ENCODE measurements at regions not wholly inside any gene's neighbourhood (a gene's known extent, or its start where the extent isn't known, plus 50 kb on each side); places are given as distances from the start of the nearest gene placed in this dataset.
"Not testable (repeated sequence)": the region's sequence is repeated elsewhere in the genome, so short reads cannot be mapped to it uniquely, and the experiment has no call there.

DNA sequence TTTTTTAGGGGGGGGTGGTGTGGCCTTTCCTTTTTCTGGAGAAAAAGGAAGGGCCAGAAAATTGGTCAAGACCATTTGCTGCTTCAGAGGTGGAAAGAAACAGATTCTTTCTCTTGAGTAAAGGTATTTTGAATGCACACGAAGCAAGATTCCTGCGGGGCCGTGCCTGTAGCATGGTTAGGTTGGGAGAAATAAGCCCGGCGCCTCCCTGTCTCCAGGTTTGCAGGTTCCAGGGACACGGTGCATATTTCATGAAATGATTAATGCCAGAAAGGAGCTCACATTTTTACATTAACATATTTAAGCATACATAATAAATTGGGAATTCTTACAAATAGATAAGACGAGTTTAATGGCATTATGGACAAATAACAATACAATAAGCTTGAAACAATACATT is 409.5 kb upstream of the IRX1 start:
- DNase-seq: no peak

DNA sequence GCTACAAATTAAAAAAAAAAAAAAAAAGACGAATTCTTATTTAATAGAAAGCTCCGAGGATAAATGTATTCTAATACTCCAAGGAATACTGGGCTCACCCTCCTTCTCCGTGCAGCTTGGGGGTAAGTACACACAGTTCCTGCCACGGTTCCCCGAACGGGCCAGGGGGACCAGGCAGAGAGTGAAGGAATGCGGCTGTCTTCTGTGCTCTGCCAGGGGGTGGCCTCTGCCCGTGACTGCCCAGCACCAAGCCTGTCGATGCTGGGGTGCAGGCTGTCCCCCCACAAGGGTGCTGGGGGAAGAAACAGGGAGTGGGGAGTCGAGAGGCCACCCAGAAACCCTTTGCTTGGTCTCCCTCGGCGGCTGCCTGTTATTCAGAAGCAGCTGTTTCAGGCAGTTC is 410.1 kb upstream of the IRX1 start:
- no peak for DNase-seq

DNA sequence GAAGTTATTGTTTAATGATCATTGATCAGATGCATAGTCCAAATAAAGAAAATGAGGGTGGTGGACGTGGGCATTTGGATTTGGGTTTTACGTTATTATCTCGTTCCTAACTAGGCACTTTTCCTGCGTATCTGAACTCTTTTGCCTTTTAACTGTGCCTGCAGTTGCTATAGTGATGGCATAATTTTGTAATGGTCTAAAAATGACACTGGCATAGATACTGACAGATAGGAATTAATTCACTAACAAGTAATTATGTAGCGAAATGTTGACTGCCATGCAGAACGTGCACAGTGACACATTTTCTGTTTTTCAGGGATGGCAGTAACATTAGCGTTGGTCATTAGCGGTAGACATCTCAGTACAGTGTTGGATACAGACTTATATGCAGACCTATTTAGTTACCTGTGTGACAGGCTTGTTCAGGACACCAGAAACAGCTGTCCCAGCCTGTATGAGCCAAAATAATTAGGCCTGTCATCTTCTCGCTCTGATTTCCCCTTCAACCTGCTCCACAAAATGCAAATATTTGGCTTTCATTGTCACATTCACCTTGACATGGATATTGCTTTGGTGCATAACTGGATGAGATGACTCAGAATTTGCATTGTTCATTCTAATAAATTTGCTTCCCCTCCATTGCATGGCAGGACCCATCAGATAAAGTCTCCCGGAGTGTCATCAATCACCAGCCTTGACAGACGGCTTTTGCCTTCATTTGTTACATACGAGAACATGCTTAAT is 413.3 kb upstream of the IRX1 start:
- DNase-seq: no peak

DNA sequence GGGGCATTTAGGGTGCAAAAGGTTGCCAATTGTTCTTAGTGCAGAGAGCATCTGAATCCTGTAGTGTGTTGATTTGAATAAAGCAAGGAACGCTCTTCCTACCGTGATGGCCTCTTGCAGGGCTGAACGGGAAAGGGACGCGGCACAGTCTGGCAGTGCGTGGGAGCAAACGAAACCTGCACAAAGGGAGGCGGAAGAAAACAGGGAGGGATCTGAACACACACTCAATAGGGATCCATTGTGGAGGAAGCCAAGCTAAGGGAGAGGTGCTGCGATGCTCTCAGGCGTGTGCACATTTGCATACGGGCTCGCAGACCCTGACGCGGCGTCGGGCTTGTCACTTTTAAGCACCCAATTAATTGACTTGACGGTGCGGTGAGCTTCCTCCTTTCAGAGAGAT is 414.0 kb upstream of the IRX1 start:
- DNase-seq: no peak

DNA sequence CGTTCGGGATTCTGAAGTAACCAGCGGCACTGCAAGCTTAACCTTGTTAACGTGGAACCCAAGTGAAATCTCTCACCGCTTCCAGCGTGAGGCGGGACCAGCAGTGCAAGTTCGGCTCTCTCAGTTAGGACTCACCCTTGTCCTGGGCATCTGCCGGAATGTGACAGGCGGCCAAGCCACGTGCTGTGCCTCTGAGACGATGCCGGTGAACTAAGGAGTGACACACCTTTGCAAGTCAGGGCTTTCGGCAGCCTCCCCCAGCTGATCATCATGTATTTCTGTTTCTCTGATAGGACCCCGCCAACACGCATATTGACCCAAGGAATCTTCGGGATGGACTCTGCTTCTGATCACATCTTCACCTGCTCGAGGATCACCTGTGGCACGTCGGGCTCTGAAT is 415.0 kb upstream of the IRX1 start:
- DNase-seq: no peak

DNA sequence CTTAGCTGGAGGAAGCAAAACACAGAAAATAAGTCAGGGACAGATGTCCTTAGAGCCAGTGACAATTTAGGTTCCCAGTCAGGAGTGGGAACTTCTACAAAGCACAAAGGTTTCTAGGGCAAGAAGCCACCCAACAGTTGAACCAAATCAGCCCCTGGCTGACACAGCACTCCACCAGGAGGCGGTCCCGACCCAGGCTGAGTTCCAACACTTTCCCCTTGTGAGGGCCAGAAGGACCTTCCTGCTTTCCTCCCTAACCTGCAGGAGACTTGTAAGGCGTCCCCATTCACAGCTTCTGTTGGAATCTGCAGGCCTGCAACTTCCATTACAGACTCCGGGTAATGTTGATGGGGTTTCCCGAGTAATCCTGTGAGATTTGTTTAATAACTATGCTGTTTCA is 416.4 kb upstream of the IRX1 start:
- no peak for DNase-seq

DNA sequence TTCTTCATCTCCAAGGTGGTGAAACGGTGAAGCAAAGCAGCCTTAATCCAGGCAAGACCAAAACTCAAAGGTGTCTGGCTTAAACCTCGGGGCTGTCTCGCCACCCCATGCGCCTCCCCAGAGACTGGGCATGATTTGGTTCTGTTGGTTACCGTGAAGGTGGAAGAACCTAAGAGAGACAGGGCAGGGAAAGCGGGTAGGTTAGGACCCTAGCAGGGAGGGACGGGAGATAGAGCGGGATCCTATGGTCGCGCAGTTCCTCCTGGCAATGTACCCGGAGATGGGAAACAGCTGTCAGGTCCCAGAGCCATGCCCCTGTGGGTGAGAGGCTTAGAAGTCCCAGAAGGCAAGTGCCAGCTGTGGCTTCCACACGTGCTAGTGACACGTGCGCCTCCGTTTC is 418.3 kb upstream of the IRX1 start:
- no peak for DNase-seq

DNA sequence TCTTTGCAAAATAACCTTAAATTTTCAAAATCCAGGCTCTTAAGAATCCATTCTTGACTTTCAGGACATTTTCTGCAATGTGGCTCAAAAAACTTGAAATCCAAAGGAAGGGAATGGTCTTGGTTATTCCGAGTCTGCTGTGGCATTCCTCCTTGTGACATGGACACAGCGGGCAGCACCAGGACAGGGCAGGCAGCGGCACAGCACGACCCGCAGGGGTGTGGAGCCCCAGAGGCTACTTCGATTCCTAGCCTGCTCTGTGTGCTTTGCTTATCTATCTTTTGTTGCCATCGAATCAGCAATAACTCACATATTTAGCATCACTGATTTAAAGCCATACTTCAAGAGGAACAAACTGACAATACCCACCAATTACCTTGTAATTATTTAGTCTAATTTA is 420.2 kb upstream of the IRX1 start:
- no peak for DNase-seq

DNA sequence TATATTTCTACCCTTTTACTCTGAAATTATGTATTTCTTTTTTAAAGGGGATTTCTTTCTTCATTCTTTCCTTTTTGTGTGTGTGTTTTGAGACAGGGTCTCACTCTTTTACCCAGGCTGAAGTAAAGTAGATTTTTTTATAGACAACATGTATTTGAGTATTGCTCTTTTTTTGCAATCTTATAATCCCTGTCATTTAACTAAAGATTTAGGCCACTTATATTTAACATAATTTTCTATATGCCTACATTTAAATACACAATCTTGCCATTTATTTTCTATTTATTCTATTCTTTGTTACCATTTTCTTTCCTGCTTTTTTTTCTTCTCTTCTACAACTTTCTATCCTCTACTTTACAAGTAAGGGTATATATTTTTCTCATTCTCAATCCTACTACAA is 416.0 kb upstream of the IRX2 start:
- DNase-seq: no peak

DNA sequence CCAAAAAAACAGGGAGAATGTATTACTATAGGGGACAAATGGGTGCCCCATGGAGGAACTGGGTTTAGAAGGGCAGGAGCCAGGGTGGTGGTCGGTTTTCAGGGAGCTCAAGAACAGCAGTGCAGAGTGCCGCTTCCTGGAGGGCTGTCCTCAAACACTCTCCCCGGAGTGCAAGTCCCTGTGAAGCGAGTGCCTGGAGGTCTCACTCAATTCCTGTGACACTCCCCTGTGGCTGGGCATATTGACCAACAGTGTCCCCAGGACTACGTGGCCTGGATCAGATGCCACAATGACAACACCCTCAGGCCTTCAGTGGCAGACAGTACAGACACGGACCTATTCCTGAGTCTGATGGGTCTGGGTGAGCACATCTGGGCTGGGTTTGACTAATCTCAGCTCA is 412.1 kb upstream of the IRX2 start:
- no peak for DNase-seq

DNA sequence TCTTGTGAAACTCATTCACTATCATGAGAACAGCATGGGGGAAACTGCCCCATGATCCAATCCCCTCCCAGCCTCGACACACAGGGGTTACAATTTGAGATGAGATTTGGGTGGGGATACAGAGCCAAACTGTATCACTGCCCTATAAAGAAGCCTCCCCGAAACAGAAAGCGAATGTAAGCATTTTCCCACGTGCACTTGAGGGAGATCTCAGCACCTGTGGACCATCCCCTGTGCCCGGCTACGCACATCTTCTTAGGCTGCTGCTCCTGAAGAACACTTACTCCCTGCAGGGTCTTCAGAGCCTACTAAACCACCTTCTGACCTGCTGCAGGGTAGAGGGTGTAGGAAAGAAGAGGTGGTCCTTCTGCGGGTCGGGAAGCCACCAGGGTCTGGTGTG is 410.2 kb upstream of the IRX2 start:
- DNase-seq: no peak

DNA sequence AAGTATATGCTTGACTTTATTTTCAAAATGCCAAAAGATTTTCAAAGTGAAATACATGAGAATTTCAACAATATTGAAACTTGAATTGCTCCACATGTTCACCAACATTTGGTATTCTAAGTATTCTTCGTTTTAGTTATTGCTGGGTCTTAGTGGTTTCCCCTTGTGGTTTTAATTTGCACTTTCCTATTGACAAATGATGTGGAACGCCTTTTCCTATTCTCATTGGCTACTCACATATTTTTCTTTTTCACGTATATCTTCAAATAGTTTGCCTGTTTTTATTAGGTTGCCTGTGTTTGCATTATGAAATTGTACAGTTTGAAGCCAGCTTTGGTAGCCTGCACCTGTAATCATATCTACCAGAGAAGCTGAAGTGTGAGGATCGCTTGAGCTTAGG is 405.7 kb upstream of the IRX2 start:
- DNase-seq: no peak

DNA sequence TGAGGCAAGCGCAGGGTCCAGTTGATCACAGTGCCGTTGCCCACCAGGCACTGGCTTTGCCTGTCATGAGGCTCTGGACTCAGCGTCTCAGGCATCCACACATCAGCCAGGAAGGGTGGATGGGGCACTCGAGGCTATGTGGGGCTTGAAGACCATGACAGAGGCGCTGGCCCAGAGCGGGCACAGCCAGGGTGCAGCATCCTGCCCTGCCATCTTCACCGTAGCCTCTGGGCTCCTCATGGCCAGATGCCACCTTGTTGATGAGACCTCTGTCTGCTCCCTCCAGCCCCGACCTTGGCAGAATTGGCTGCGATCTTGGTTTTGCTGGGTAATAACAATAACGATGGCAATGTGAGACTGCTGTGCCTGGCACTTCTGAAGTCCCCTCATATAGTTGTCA is 404.2 kb upstream of the IRX2 start:
- no peak for DNase-seq

DNA sequence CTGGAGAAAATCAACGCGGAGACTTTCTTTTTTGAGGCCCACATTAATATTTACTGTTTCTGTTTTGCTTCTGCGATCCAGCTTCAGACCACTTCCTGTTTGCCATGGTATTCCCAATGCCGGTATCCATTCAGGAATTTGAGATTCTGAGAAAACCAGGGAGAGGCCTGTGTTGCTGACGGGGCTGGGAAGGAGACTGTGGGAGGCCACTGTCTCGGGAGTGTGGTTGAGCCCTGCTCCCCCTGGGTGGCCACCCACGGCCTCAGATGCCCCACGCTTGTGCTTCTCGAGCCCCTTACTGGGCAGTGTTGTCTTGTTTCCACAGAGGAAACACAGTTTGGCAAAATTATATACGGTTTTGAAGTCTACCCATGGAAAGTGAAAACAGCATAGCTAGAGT is 403.6 kb upstream of the IRX2 start:
- DNase-seq: no peak

DNA sequence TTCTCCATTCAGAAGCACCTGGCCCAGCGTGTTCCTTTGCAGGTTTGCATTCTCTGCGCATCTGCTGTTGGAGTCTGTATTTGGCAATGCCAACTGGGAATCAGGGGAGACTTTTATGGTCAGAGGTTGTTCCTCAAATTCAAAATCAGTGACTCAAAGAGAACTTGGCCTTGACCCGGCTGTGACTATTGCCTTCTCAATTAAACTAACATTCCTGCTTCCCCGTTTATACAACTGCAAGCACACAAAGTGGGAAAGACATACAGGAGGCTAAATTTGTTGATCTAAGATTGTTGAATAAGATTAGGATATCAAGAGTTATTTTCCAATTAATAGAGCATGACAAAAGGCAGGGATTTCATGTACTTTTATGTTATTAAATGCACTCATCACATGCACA is 402.4 kb upstream of the IRX2 start:
- DNase-seq: no peak

DNA sequence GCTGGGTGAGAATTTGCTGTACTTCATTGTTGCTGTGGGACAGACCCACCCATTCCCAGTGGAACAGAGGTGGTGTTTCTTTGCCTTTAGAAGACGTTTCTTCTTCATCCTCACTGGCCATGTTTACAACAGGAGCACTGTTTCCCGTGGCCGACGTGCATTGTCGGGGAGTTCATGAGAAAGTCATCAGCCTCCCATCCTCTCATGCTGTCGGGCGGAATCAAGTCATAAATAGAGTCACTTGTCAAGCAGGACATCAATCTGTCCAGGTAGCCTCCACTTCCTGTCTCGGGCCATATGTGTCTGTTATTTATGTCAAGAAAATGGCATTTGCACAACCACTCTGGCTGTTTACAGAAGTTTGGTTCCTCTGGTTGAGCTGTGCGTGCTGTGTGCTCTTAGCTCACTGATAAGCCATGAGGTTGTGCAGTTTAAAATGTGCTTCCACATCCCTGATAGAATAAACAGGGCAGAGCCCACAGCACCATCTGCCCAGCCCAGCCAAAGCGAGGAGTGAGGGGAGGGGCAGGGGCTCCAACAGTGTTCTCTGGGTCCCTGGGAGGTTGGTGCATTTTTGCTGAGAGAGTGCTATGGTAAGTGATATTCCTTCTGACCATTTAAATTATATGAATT is 401.9 kb upstream of the IRX2 start:
- no peak for DNase-seq

DNA sequence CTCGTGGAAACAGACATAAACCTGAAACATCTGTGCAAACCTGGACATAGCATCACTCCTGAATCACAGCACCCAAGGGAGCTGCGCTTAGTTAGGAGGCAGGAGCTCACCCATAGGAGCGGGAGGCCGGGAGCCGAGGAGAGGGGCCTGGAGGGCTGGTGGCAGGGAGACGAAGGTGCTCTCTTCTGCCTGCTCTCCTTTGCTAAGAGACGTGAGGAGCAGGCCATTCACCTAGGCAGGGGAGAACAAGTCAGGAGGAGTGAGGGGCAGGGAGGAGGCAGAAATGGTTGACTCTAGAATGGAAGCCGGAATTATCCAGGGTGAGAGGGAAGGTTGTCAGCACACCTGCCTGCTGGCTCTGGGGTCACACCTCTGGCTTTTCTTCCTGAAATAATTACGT is 398.4 kb upstream of the IRX2 start:
- no peak for DNase-seq

DNA sequence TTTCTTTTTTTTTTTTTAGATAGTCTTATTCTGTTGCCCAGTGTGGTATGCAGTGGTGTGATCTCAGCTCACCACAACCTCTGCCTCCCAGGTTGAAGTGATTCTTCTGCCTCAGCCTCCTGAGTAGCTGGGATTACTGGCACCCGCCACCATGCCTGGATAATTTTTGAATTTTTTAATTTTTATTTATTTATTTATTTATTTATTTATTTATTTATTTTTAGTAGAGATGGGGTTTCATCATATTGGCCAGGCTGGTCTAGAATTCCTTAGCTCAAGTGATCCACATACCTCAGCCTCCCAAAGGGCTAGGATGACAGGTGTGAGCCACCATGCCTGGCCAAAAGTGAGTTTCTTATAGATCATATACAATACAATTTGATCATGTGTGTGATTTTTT is 395.9 kb upstream of the IRX2 start:
- DNase-seq: not testable (repeated sequence)

DNA sequence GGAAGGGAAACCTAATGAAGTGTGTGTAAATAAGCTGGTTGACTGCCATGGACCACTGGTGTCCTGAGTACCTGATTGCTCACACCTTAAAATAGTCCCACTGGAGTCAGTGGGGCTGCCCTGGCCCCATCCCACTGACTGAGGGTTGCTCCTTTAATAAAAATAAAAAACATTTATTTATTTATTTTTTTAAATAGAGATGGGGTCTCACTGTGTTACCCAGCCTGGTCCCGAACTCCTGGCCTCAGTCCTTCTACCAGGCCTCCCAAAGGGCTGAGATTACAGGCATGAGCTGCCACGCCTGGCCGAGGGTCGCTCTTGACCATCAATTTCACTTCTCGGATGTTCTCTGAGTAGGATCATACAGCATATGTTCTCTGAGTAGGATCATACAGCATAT is 394.2 kb upstream of the IRX2 start:
- DNase-seq: no peak

DNA sequence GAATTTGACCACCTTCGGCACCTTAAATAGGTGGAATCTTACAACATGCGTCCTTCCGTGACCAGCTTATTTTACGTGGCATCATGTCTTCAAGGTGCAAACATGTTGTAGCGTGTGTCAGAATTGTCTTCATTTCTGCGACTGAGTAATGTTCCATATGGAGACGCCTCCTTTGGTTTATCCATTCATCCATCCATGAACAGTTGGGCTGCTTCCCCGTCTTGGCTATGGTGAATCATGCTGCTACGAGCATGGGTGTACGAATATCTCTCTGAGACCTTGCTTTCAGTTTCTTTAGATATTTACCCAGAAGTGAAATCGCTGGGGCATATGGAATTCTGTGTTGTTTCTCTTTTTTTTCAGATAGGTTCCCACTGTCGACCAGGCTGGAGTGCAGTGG is 391.9 kb upstream of the IRX2 start:
- no peak for DNase-seq

DNA sequence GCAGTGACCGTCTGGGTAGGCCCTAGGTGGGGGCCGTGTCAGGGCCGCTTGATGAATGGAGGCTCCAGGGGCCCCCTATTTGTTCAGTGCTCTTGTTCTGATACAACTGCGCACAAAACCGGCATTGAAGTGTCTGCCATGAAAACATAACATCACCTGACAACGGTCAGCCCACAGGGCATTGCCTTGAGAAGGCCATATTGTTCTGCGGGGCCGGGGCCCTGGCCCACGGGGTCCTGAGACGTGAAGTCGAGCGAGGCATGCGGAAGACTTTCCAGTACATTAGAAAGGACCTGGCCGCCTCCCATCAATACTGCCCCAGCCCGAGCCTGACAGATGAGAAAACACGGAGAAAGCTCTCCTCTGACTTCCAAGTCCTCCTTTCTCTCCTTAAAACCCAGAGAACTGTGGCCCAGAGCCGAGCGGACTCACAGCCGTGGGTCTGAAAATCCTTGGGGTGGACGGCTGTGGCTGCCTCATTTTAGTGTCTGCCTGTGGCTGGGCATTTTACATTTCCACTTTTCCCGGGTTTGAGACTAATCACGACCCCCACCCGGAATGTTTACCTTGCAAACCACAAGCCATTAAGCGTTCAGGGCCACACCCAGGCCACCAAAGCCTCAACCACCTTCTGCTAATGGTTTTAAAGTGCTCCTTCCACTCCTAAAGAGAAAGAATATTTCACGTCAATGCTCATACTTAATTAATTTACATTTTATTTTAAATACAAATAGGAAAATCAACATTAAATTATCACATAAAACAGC is 391.0 kb upstream of the IRX2 start:
- DNase-seq: no peak

DNA sequence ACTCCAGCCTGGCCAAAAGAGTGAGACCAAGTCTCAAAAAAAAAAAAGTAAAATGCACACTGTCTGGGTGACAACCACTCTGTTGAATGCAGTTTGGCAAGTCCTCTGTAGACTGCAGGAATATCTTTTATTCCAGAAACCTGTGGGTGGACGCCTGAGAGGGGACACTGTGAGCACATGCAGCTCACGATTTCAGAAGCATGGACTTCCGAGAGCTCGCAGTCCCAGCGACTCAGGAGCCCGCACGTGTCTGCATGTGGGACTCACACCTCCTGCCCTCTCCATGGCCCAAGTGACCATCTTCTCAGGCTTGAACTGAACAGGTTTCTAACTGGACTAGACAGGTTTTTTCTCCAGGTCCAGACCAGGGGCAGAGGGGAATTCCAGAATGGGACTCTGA is 388.6 kb upstream of the IRX2 start:
- no peak for DNase-seq

DNA sequence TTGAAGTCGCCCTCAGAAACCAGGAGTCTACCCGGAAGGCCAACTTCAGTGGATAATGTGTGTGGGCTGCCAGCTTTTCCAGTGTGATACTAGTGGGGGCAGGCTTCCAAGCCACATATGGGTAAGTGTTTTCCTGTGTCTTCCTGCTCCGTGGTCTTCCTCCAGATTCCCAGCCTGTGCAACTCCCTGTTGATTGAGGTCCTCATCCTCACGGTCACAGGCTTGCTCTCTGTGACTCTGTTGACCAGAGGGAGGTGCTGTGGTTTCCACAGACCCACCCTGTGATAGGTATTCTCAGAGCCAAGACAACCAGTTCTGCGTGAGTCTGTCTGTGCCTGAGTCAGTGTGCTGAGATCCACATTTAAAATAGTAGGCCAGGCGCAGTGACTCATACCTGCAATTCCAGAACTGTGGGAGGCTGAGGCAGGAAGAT is 388.0 kb upstream of the IRX2 start:
- no peak for DNase-seq

DNA sequence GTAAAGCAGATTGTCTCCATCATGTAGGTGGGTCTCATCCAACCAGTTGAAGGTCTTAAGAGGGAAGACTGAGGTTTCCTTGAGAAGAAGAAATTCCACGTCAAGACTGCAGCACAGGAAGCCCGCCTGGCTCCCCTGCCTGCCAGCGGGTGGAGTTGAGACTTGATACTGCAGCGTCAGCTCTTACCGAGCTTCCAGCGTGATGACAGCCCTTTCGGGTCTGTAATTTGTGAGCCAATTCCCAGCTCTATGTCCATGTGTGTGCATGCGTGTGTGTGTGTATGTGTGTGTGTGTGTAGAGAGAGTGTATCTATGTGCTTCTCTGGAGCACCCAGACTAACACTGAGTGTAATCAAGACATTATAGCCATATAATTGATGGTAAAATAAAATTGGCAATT is 379.7 kb upstream of the IRX2 start:
- no peak for DNase-seq
